Psoas muscle (tissue), 7 donors: ENCODE measurements at regions not wholly inside any gene's neighbourhood (a gene's known extent, or its start where the extent isn't known, plus 50 kb on each side); places are given as distances from the start of the nearest gene placed in this dataset.
A peak's percentile ranks its signal among the peaks of the same experiment; 100 is the strongest.

Experiments used
- ATAC-seq, 4 donors: fragments of 200-7000 bp; cut with Tn5 transposase; one replicate each; pipeline ENCODE4 v1.9.1; 2020; ENCODE audit warnings: moderate library complexity in 3 of 4, mild to moderate bottlenecking in 2 of 4
- DNase-seq, 2 donors: peaks; one replicate each; pipeline ENCODE4 v3.0.0-alpha.2; 2020
- H3K27ac ChIP-seq: fragments of 200-600 bp; one replicate; pipeline ENCODE4 v1.8.0; 2022
- H3K27me3 ChIP-seq, 3 donors: fragments of 200-600 bp in 1 of 3; one replicate each; pipeline versions ENCODE4 v1.6.1 to v1.8.0; 2013 to 2022; ENCODE audit warnings: low read length in 2 of 3, mild to moderate bottlenecking in 2 of 3, moderate library complexity in 1 of 3; ENCODE audit not compliant: insufficient read depth in 3 of 3
- H3K36me3 ChIP-seq, 2 donors: fragments of 200-600 bp in 1 of 2; one replicate each; pipeline versions ENCODE4 v1.6.1 to v1.8.0; 2013 to 2022; ENCODE audit warnings: low read depth in 1 of 2, mild to moderate bottlenecking in 1 of 2, moderate library complexity in 1 of 2; ENCODE audit not compliant: insufficient read depth in 1 of 2
- H3K4me1 ChIP-seq: fragments of 200-600 bp; one replicate; pipeline ENCODE4 v1.8.0; 2022
- H3K4me3 ChIP-seq: fragments of 200-600 bp; one replicate; pipeline ENCODE4 v1.8.0; 2022; ENCODE audit warnings: mild to moderate bottlenecking
- H3K9me3 ChIP-seq: fragments of 200-600 bp; one replicate; pipeline ENCODE4 v1.8.0; 2022
- CTCF ChIP-seq: fragments of 200-600 bp; IDR thresholded peaks from one replicate; pipeline ENCODE4 v1.8.0; 2022; ENCODE audit warnings: antibody characterized with exemption
- WGBS, 3 donors: extraction: QIAGEN DNeasy Blood & Tissue Kit; methylation state at CpG; one replicate each; pipeline versions ENCODE4 v1.1.6 to v1.1.7; 2013; 5-methylcytosine and 5-hydroxymethylcytosine counted together
- intact Hi-C, 2 donors: fragments of 100-400 bp; cut with DNase I; formaldehyde crosslinking; loops; one replicate each; pipeline versions ENCODE4 v1.11.0 to v1.14.2; 2022
- donor health status: healthy with polysubstance abuse.
- donor health status: DM: no; HTN: no; CAD: no; lungs with moderate emphysema.
- donor health status: Bipolar disorder and iron deficiency.
- donor health status: healthy.
- donor health status: DM: yes; HTN: yes; CAD: no.
- donor health status: DM: no; HTN: no; CAD: no.
- donor health status: DM: yes; HTN: yes; CAD: no.

DNA sequence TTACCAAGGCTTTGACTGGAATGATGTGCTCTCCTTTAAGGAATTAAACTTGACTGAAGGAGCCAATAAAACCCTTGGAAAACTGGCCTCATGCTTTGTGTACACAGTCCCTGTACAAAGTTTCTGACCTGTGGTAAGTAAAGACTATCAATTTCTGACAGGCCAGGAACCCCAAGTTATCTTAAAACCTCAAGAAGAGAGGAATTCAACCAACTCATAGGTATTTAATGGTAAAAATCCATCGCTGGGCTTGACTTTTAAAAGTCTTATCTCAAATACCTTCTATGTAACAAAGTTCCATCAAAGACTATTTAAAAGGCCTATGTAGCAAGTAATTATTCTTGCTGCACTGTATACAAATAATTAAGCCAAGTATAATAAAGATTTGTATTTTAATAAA is 103.7 kb upstream of the TENT5D start:
- intact Hi-C loops, result no loop called here
- 54 to 81% (median 77%) methylated on average over 1 of the region's 1 CpG for WGBS, 3 donors
- ATAC-seq, result no peak

GRCh38 chrX:80317646-80318045 is 102.6 kb upstream of the TENT5D start:
- TF ChIP-seq CTCF, result no peak
- intact Hi-C loops, result no loop called here
- Histone ChIP-seq H3K27ac (no peak overlapping the region), H3K4me1 (no peaks in the 10 kb centered on the region), H3K9me3 (no peaks in the 10 kb centered on the region), H3K27me3 (no peaks in the 10 kb centered on the region), H3K4me3 (no peak overlapping the region), H3K36me3 (no peaks in the 10 kb centered on the region)
- no peak for DNase-seq
- 78 to 84% (median 84%) methylated on average over 2 of the region's 2 CpGs for WGBS, 3 donors
- no peak for ATAC-seq

More for the DNA sequence above, 103.7 kb upstream of the TENT5D start:
- Histone ChIP-seq H3K4me1 (no peaks in the 10 kb centered on the region), H3K4me3 (no peak overlapping the region), H3K36me3 (no peaks in the 10 kb centered on the region), H3K27me3 (no peaks in the 10 kb centered on the region), H3K9me3 (no peaks in the 10 kb centered on the region), H3K27ac (no peak overlapping the region)
- DNase-seq, result no peak
- no peak for TF ChIP-seq CTCF

DNA sequence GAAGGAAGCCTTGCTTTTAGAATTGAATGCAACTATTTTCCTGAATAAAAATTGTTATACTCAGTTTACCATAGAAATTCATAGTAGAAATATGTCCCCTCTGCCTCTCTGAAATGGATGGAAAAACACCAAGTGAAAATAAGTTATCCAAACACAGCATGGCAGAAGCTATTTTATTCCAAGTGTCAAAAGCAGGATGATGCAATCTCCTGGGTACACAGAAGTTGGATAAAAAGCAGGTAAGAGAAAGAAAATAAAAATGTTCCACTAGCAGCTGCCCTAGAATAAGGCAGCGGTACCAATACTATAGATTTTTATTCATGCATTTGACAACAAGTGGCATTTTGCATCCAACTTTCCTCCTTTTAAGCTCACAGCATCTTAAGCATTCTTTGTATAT is 89.0 kb upstream of the TENT5D start:
- no peak for TF ChIP-seq CTCF
- WGBS, 3 donors, result 82 to 90% (median 88%) methylated on average over 1 of the region's 1 CpG

DNA sequence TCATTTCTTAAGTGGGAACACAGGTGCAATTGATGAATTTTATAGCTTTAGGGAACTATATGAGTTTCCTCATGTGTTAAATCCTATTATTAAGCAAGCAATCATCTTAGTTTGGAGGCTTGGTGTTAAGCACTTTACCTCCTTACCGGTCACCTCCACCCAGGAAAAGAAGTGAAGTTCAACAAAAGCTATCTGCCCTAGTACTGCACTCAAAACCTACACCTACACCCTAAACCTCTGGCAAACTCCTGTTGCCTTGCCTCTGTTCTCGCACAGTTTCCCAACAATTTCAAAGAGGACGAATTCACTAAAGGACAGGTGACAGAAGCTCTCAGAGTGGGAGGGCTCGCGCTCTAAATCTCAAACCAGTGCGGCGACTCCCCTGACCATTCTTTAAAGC is 85.7 kb upstream of the TENT5D start:
- H3K27me3 ChIP-seq, result no peaks in the 10 kb centered on the region
- H3K4me3 ChIP-seq, result peak overlapping the region; percentile 26
- no peak for TF ChIP-seq CTCF
- no peaks in the 10 kb centered on the region for H3K36me3 ChIP-seq
- ATAC-seq, result no peak
- intact Hi-C loops, result no loop called here
- DNase-seq, result no peak
- WGBS, 3 donors, result 35 to 52% (median 42%) methylated on average over 6 to 7 of the region's 7 CpGs
- no peak overlapping the region for H3K27ac ChIP-seq
- H3K4me1 ChIP-seq, result no peaks in the 10 kb centered on the region
- H3K9me3 ChIP-seq, result no peaks in the 10 kb centered on the region

More for the DNA sequence above, 89.0 kb upstream of the TENT5D start:
- Histone ChIP-seq H3K27ac (no peak overlapping the region), H3K4me1 (no peaks in the 10 kb centered on the region), H3K4me3 (no peak overlapping the region), H3K36me3 (no peaks in the 10 kb centered on the region), H3K27me3 (no peaks in the 10 kb centered on the region), H3K9me3 (no peaks in the 10 kb centered on the region)
- intact Hi-C loops, result no loop called here
- DNase-seq (no peak), ATAC-seq (no peak)

DNA sequence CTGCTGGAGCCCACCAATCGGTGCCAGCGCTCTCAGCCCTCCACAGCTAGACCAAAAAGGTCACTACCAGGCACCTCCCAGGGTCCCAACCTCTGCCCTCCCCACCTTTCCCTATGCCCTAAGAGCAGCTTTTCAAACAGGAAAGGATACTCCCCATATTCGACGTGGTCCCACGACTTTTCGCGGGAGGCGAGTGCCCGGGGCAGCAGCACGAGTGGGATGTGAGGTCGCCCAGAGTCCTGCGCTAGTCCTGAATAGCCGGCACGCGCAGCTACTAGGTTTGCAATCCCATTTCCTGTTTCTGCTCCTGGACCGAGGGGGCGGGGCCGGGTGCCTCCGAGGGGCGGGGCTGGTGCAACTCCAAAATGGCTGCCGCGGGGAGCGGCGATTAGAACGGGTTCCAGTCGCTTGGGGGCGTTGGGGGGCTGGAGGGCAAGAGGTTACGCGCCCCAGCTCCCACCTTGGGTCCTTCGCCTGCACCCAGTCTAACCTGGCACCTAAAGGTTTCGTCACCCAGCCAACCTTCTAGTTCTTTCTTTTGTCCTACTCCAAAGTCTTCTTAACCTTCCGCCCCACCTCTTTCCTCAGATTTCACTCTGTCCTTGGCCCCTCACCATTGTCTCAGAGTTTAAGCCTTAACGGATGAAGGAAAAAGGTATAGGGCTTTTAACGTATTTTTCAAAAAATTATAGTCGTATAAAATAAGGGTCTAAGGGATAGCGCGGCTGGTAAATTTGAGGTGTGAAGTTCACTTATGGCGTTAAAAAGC is 85.0 kb upstream of the TENT5D start:
- Histone ChIP-seq H3K4me3 (peak overlapping the region; percentile 26), H3K27ac (no peak overlapping the region), H3K27me3 (no peaks in the 10 kb centered on the region), H3K9me3 (no peaks in the 10 kb centered on the region), H3K4me1 (no peaks in the 10 kb centered on the region), H3K36me3 (no peaks in the 10 kb centered on the region)
- WGBS, 3 donors, result 41 to 45% (median 45%) methylated on average over 26 to 38 of the region's 38 CpGs
- DNase-seq (peak; percentile 32 to 61), ATAC-seq (no peak)
- intact Hi-C loops, result no loop called here
- no peak for TF ChIP-seq CTCF
